GM12864 (cell line): ENCODE measurements at regions not wholly inside any gene's neighbourhood (a gene's known extent, or its start where the extent isn't known, plus 50 kb on each side); places are given as distances from the start of the nearest gene placed in this dataset.

Source experiments
- DNase-seq: peaks from one replicate; pipeline ENCODE4 v3.0.0-alpha.2; 2011; ENCODE audit warnings: low read depth
- H3K4me3 ChIP-seq: 2 replicates; pipeline ENCODE4 v1.5.1; 2011; ENCODE audit warnings: mild to moderate bottlenecking, low read depth, low read length, control low read depth
- TF ChIP-seq, protein P1 (sequence below): IDR thresholded peaks from 2 replicates; pipeline ENCODE4 v1.5.1; 2011; ENCODE audit warnings: low read depth, mild to moderate bottlenecking, moderate library complexity, low read length, control low read depth, inconsistent platforms; ENCODE audit errors: missing control alignments

DNA sequence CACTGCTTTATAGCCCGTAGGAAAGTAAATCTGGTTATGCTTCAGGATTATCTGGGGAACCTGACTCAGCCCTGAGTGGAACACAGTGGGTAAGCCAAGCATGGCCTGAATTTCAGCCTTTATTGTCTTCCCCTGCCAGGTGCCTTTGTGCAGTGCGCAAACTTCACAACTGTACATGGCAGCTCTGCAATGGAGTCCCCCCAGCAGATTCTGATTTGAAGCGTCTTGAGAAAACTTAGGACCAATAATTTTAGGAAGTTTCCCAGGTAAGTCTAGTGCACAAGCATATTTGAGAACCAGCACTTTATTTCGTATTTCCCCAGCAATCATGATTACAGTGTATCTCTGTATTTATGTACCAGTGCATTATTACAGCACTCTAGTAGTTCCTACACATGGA is 112.1 kb upstream of the ARL4C start:
- TF ChIP-seq, protein P1, sequence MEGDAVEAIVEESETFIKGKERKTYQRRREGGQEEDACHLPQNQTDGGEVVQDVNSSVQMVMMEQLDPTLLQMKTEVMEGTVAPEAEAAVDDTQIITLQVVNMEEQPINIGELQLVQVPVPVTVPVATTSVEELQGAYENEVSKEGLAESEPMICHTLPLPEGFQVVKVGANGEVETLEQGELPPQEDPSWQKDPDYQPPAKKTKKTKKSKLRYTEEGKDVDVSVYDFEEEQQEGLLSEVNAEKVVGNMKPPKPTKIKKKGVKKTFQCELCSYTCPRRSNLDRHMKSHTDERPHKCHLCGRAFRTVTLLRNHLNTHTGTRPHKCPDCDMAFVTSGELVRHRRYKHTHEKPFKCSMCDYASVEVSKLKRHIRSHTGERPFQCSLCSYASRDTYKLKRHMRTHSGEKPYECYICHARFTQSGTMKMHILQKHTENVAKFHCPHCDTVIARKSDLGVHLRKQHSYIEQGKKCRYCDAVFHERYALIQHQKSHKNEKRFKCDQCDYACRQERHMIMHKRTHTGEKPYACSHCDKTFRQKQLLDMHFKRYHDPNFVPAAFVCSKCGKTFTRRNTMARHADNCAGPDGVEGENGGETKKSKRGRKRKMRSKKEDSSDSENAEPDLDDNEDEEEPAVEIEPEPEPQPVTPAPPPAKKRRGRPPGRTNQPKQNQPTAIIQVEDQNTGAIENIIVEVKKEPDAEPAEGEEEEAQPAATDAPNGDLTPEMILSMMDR = no peak
- H3K4me3 ChIP-seq = no peak overlapping the region
- no peak for DNase-seq

DNA sequence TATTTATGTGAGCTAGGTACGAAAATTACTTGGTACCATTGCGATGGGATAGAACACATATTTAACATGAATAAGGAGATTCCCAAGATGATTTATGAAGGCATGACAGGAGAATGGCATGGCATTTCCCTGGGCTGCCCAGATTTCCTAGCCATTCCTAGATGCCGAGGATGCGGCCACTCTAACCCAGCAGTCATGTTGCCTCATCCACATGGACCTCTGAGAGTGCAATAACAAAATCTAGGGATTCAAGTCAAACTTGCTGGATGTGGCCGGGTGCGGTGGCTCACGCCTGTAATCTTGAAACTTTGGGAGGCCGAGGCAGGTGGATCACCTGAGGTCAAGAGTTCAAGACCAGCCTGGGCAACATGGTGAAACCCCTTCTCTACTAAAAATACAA is 110.8 kb upstream of the ARL4C start:
- TF ChIP-seq, protein P1 = no peak
- DNase-seq = no peak
- H3K4me3 ChIP-seq = no peak overlapping the region

DNA sequence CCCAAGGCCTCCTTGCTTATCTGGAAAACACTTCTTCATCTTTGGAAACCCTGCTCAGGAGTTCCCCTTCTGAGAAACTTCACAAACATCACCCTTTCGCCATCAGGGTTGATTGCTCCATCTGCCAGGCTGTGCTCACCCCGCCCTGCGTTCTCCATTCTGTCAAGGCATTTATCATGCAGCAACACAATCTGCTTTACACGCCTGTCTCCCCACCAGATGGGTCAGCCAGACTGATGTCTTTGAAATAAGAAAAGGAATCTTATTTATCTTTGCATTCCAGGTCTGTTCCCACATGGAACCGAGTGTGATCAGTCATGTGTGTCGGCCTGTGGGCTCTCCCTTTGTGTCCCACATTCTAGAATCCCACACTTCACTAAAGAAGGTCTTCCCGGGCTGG is 110.0 kb upstream of the ARL4C start:
- H3K4me3 ChIP-seq = no peak overlapping the region
- DNase-seq = no peak
- TF ChIP-seq, protein P1 = no peak

DNA sequence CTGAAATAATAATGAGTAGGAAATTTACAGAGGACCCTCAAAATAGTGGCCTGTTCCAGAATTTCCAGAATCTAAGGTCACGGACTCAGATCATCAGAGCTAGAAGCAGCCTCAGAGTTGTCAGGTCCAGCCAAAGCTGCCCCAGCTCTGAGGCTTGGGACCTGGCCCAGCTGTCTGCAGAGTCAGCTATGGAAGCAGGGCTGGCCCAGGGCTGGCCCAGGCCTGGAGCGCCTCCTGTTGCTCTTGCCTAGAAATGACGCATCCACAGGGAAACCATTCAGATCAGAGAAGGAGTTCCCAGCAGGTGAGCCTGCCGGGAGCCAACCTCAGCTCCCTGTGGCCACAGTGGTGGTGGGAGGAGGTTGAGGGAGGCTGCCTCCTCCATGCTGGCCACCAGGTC is 106.7 kb upstream of the ARL4C start:
- DNase-seq = no peak
- H3K4me3 ChIP-seq = no peak overlapping the region
- TF ChIP-seq, protein P1 = peak; percentile 12

DNA sequence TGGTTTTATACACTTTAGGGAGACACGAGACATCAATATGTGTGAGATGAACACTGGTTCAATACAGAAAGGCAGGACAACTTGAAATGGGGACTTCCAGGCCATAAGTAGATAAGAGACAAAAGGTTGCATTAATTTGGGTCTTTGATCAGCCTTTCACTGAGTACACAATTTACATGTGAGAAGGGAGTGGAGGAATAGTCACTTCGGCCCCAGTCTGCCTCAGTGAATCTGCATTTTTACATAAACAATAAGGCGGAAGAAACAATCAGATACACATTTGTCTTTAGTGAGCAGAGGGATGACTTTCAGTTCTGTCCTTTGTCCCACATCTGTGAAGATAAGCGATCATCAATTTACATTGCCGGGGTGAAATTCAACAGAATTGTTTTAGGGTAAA is 104.3 kb upstream of the ARL4C start:
- no peak overlapping the region for H3K4me3 ChIP-seq
- TF ChIP-seq, protein P1 = no peak

DNA sequence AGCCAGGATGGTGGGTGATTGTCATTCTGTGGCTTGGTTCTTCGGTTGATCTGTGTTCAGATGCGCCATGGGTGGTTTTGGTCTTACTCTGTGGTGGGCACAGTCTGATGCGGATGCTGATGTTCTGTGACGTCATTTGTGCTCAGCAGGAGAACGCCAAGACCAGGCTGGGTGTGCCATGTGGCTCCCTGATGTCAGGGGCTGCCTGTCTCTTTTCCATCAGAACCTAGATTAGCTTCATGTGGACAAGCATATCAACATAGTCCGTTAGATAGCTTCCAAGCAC is 100.6 kb upstream of the ARL4C start:
- no peak for DNase-seq
- TF ChIP-seq, protein P1 = no peak
- no peak overlapping the region for H3K4me3 ChIP-seq

More for the DNA sequence above, 104.3 kb upstream of the ARL4C start:
- no peak for DNase-seq

DNA sequence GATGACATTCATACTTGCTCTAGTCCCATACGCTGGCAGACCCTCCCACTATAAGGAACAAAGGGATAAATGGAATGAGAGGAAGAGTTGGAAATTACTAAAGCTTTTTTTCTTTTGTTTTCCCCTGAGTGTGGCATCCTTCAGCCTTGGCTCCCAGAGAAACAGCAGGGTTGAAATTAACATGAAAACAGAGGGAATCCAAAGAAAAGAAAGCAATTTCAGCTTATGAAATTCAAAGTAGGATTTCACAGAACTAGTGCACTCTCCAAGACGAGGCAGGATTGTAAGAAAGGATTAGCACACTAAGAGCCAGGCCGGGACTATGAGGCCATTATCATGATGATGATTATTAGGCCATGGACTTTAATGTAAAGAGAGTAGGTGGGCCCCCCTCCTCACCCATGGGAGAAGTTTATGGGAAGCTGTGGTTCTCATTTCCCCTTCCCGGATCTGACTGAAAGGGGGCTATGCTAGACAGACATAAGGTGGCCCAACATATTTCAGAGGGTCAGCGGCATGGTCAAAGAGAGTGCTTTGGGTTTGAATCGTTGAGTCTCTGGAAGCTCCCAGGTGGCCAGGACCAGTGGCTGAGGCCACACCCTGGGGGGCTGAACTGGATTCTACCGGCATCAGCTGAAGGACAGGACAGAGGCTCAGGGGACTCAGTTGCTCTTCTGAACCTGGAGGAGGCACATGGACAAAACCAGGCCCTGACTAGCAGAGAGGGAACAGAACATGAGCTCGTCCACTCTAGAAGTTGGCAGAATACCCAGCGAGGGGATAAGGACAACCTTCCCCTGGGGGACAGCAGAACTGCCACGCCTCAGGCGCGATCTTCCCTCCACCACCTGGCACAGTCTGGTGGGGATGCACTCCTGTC is 100.1 kb upstream of the ARL4C start:
- no peak for DNase-seq
- H3K4me3 ChIP-seq = no peak overlapping the region
- TF ChIP-seq, protein P1 = no peak
